Fibroblast of lung (primary cell): ENCODE measurements at regions not wholly inside any gene's neighbourhood (a gene's known extent, or its start where the extent isn't known, plus 50 kb on each side); places are given as distances from the start of the nearest gene placed in this dataset.

ENCODE experiments used
- EZH2 ChIP-seq: IDR thresholded peaks from 2 replicates; pipeline ENCODE4 v1.5.1; 2012; ENCODE audit warnings: low read length, control low read depth, mild to moderate bottlenecking; ENCODE audit errors: missing control alignments
- TF ChIP-seq, protein P1 (sequence below), 2 donors: IDR thresholded peaks in 1 of 2; conservative IDR thresholded peaks in 1 of 2; 1 replicate in 1 of 2; 2 replicates in 1 of 2; pipeline ENCODE4 v1.5.1; 2011 to 2012; ENCODE audit warnings: low read length in 2 of 2, control low read depth in 1 of 2, inconsistent platforms in 1 of 2, low read depth in 1 of 2, mild to moderate bottlenecking in 1 of 2

DNA sequence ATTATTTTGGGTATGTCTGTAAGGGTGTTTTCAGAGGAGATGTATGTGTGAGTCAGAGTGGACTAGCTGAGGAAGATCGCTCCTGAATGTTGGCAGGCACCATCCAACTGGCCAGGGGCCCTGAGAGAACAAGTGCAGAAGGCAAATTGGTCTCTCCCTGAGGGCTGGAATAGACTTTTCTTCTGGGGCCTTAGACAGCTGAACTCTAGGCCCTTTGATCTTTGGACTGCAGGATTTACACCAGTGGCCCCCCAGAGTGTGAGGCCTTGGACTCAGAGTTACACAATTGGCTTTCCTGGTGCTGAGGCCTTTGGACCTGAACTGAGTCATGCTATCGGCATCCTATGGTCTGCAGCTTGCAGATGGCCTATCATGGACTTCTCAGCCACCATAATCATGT lies 217.2 kb downstream of the REEP3 start:
- TF ChIP-seq, protein P1, sequence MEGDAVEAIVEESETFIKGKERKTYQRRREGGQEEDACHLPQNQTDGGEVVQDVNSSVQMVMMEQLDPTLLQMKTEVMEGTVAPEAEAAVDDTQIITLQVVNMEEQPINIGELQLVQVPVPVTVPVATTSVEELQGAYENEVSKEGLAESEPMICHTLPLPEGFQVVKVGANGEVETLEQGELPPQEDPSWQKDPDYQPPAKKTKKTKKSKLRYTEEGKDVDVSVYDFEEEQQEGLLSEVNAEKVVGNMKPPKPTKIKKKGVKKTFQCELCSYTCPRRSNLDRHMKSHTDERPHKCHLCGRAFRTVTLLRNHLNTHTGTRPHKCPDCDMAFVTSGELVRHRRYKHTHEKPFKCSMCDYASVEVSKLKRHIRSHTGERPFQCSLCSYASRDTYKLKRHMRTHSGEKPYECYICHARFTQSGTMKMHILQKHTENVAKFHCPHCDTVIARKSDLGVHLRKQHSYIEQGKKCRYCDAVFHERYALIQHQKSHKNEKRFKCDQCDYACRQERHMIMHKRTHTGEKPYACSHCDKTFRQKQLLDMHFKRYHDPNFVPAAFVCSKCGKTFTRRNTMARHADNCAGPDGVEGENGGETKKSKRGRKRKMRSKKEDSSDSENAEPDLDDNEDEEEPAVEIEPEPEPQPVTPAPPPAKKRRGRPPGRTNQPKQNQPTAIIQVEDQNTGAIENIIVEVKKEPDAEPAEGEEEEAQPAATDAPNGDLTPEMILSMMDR (conservative IDR thresholded peaks at IDR 0.05 in 1 of 2, IDR thresholded peaks at IDR 0.05 in 1 of 2; ENCODE audit: low read depth in 1 of 2, low read length in 2 of 2) = no peak
- no peak for TF ChIP-seq EZH2
